SK-N-SH (cell line): ENCODE measurements at regions not wholly inside any gene's neighbourhood (a gene's known extent, or its start where the extent isn't known, plus 50 kb on each side); places are given as distances from the start of the nearest gene placed in this dataset.

ENCODE experiments used
- CTCF ChIA-PET: fragments of 300-600, 350-600 bp; formaldehyde crosslinking; extraction: SDS; loops from one replicate; lab custom pipeline; 2021; lab: Yijun Ruan, JAX
- POLR2A ChIA-PET: fragments of 350-600 bp; sonication (Branson Sonifier 250); formaldehyde crosslinking; extraction: SDS; loops from one replicate; lab custom pipeline; 2020; ENCODE audit warnings: antibody characterized with exemption, inconsistent platforms; lab: Yijun Ruan, JAX
- DNase-seq: peaks from one replicate; pipeline ENCODE4 v3.0.0; 2012
- H2AFZ ChIP-seq: fragments of 200-600 bp; sonication (generic); 2 replicates; pipeline ENCODE4 v1.8.1; 2016; ENCODE audit warnings: antibody characterized with exemption, mild to moderate bottlenecking, low read depth
- H3F3A ChIP-seq: fragments of 200-600 bp; sonication (generic); replicated peaks from 2 replicates; pipeline ENCODE3; 2016; ENCODE audit warnings: antibody characterized with exemption, mild to moderate bottlenecking; ENCODE audit not compliant: insufficient read depth
- H3K27ac ChIP-seq, 2 experiments: fragments of 200-500 bp in 1 of 2; fragments of 200-600 bp in 1 of 2; sonication (Bioruptor generic) in 1 of 2; sonication (generic), shearing (Covaris generic) in 1 of 2; 2 replicates each; pipeline versions ENCODE4 v1.5.1 to v1.6.1; 2014 to 2016; ENCODE audit warnings: low read depth in 2 of 2, inconsistent platforms in 1 of 2, low read length in 1 of 2, mild to moderate bottlenecking in 1 of 2, mixed read lengths in 1 of 2
- H3K27me3 ChIP-seq: fragments of 200-600 bp; sonication (generic), shearing (Covaris generic); 2 replicates; pipeline ENCODE4 v1.6.1; 2016; ENCODE audit warnings: mixed run types; ENCODE audit not compliant: insufficient read depth
- H3K36me3 ChIP-seq, 2 experiments: fragments of 200-500 bp in 1 of 2; fragments of 200-600 bp in 1 of 2; sonication (Bioruptor generic) in 1 of 2; sonication (generic) in 1 of 2; replicated peaks in 1 of 2; 2 replicates each; pipeline versions ENCODE3 to v1.5.1; 2014 to 2016; ENCODE audit warnings: low read length in 1 of 2, mild to moderate bottlenecking in 1 of 2; ENCODE audit not compliant: insufficient read depth in 2 of 2, control insufficient read depth in 1 of 2
- H3K4me1 ChIP-seq, 2 experiments: fragments of 200-500 bp in 1 of 2; fragments of 200-600 bp in 1 of 2; sonication (Bioruptor generic) in 1 of 2; sonication (generic), shearing (Covaris generic) in 1 of 2; 2 replicates each; pipeline versions ENCODE4 v1.5.1 to v1.6.1; 2014 to 2016; ENCODE audit warnings: low read depth in 1 of 2, low read length in 1 of 2, mixed run types in 1 of 2; ENCODE audit not compliant: insufficient read depth in 2 of 2, control insufficient read depth in 1 of 2
- H3K4me2 ChIP-seq: fragments of 200-600 bp; sonication (generic), shearing (Covaris generic); 2 replicates; pipeline ENCODE4 v1.6.1; 2017; ENCODE audit warnings: mixed run types
- H3K4me3 ChIP-seq, 2 experiments: fragments of 200-500 bp in 1 of 2; fragments of 200-600 bp in 1 of 2; sonication (Bioruptor generic) in 1 of 2; sonication (generic), shearing (Covaris generic) in 1 of 2; 2 replicates each; pipeline versions ENCODE4 v1.5.1 to v1.8.1; 2014 to 2016; ENCODE audit warnings: low read depth in 2 of 2, inconsistent platforms in 1 of 2, low read length in 1 of 2, mild to moderate bottlenecking in 1 of 2, mixed read lengths in 1 of 2, moderate library complexity in 1 of 2
- H3K79me2 ChIP-seq: fragments of 200-600 bp; sonication (generic); 2 replicates; pipeline ENCODE4 v1.8.1; 2017; ENCODE audit warnings: mild to moderate bottlenecking; ENCODE audit not compliant: insufficient read depth
- H3K9ac ChIP-seq: fragments of 200-600 bp; sonication (generic); 2 replicates; pipeline ENCODE4 v1.6.1; 2017; ENCODE audit warnings: mixed run types
- H3K9me2 ChIP-seq: fragments of 200-600 bp; sonication (generic); 2 replicates; pipeline ENCODE4 v1.6.1; 2017; ENCODE audit warnings: mixed run types
- H3K9me3 ChIP-seq: fragments of 200-600 bp; sonication (generic); 2 replicates; pipeline ENCODE4 v1.6.1; 2017; ENCODE audit warnings: mixed run types, mild to moderate bottlenecking, moderate library complexity
- H4K20me1 ChIP-seq: fragments of 200-600 bp; sonication (generic); 2 replicates; pipeline ENCODE4 v1.6.1; 2017; ENCODE audit warnings: mild to moderate bottlenecking, mixed run types; ENCODE audit not compliant: insufficient read depth
- CHD2 ChIP-seq: fragments of 150-350 bp; IDR thresholded peaks from 2 replicates; pipeline ENCODE4 v1.6.1; 2018; ENCODE audit warnings: low read length; ENCODE audit not compliant: partially characterized antibody
- EP300 ChIP-seq, 2 experiments: IDR thresholded peaks; 2 replicates each; pipeline versions ENCODE4 v1.4.0 to v1.6.1; 2012; ENCODE audit warnings: borderline replicate concordance in 1 of 2, low read depth in 1 of 2, low read length in 1 of 2
- EZH2phosphoT487 ChIP-seq: fragments of 200-600 bp; sonication (generic); IDR thresholded peaks from 2 replicates; pipeline ENCODE4 v1.6.1; 2017; ENCODE audit warnings: low read depth, mixed run types, mild to moderate bottlenecking, antibody characterized with exemption, moderate library complexity, borderline replicate concordance
- FOXJ3 ChIP-seq: sonication (generic); formaldehyde crosslinking; IDR thresholded peaks from 2 replicates; pipeline ENCODE4 v1.5.1; 2020; ENCODE audit warnings: mild to moderate bottlenecking, missing genetic modification reagents
- GABPA ChIP-seq: IDR thresholded peaks from 2 replicates; pipeline ENCODE4 v1.4.0; 2012; ENCODE audit warnings: low read depth, mild to moderate bottlenecking
- GATA2 ChIP-seq: sonication (generic); formaldehyde crosslinking; IDR thresholded peaks from 2 replicates; pipeline ENCODE4 v1.5.0; 2020; ENCODE audit warnings: mild to moderate bottlenecking, missing genetic modification reagents
- IRF3 ChIP-seq: fragments of 150-350 bp; IDR thresholded peaks from 2 replicates; pipeline ENCODE4 v1.6.1; 2016; ENCODE audit warnings: mild to moderate bottlenecking, low read depth, low read length
- JUND ChIP-seq: IDR thresholded peaks from 2 replicates; pipeline ENCODE4 v1.4.0; 2012
- MAX ChIP-seq: IDR thresholded peaks from 2 replicates; pipeline ENCODE4 v1.4.0; 2012; ENCODE audit warnings: low read depth
- MEF2A ChIP-seq: IDR thresholded peaks from 2 replicates; pipeline ENCODE4 v1.4.0; 2012; ENCODE audit warnings: low read depth, borderline replicate concordance
- MXI1 ChIP-seq: IDR thresholded peaks from 2 replicates; pipeline ENCODE4 v1.6.1; 2012; ENCODE audit warnings: mild to moderate bottlenecking, low read depth, low read length, improper control_type of control experiment
- NFIC ChIP-seq: IDR thresholded peaks from 2 replicates; pipeline ENCODE4 v1.4.0; 2012; ENCODE audit warnings: borderline replicate concordance
- POLR2AphosphoS5 ChIP-seq: IDR thresholded peaks from 2 replicates; pipeline ENCODE4 v1.6.1; 2012; ENCODE audit warnings: low read depth, low read length
- RCOR1 ChIP-seq: fragments of 150-350 bp; IDR thresholded peaks from 2 replicates; pipeline ENCODE4 v1.6.1; 2017; ENCODE audit warnings: antibody characterized with exemption, low read length
- RFX5 ChIP-seq: IDR thresholded peaks from 2 replicates; pipeline ENCODE4 v1.6.1; 2012; ENCODE audit warnings: mild to moderate bottlenecking, improper control_type of control experiment, low read length
- SIN3A ChIP-seq: IDR thresholded peaks from 2 replicates; pipeline ENCODE4 v1.6.1; 2012; ENCODE audit warnings: low read depth, mild to moderate bottlenecking, low read length, moderate library complexity, borderline replicate concordance
- TCF12 ChIP-seq: IDR thresholded peaks from 2 replicates; pipeline ENCODE4 v1.4.0; 2012
- TEAD4 ChIP-seq: IDR thresholded peaks from 2 replicates; pipeline ENCODE4 v1.4.0; 2012; ENCODE audit warnings: mild to moderate bottlenecking, borderline replicate concordance; ENCODE audit not compliant: insufficient read depth
- USF1 ChIP-seq: IDR thresholded peaks from 2 replicates; pipeline ENCODE4 v1.4.0; 2012; ENCODE audit warnings: low read depth, borderline replicate concordance
- YY1 ChIP-seq: IDR thresholded peaks from 2 replicates; pipeline ENCODE4 v1.4.0; 2012; ENCODE audit warnings: low read depth, mild to moderate bottlenecking
- WGBS: methylation state at CpG from one replicate; pipeline ENCODE4 v1.1.6; 2017; ENCODE audit warnings: low lambda C conversion rate; 5-methylcytosine and 5-hydroxymethylcytosine counted together

GRCh38 chr18:70558371-70558770, 269.5 kb downstream of the SOCS6 start:
- no peak overlapping the region for H3K4me3 ChIP-seq
- no peak overlapping the region for H3K9ac ChIP-seq
- WGBS, result 36% methylated on average over 1 of the region's 1 CpG
- H2AFZ ChIP-seq, result no peak overlapping the region
- no peaks in the 10 kb centered on the region for H4K20me1 ChIP-seq
- POLR2A ChIA-PET, result no interaction called here
- no peak for TF ChIP-seq GATA2 (CRISPR knock-in tag)
- no peak for TF ChIP-seq JUND
- TF ChIP-seq NFIC, result no peak
- TF ChIP-seq TEAD4, result no peak
- no peak for TF ChIP-seq EP300 (IDR thresholded peaks at IDR 0.05; ENCODE audit: borderline replicate concordance in 1 of 2, low read depth in 1 of 2, low read length in 1 of 2)
- no peak for TF ChIP-seq USF1
- TF ChIP-seq EZH2phosphoT487, result no peak
- TF ChIP-seq TCF12, result no peak
- TF ChIP-seq RFX5, result no peak
- no peak for TF ChIP-seq IRF3
- TF ChIP-seq SIN3A, result no peak
- TF ChIP-seq MEF2A, result no peak
- TF ChIP-seq YY1, result no peak
- TF ChIP-seq RCOR1, result no peak
- no peak for TF ChIP-seq MXI1
- TF ChIP-seq FOXJ3 (CRISPR knock-in tag), result no peak
- no peak for TF ChIP-seq CHD2
- no peak for TF ChIP-seq GABPA
- no peak for TF ChIP-seq POLR2AphosphoS5
- TF ChIP-seq MAX, result no peak
- CTCF ChIA-PET, result no interaction called here
- DNase-seq, result no peak
- H3K79me2 ChIP-seq, result no peaks in the 10 kb centered on the region
- no peaks in the 10 kb centered on the region for H3K27me3 ChIP-seq
- H3K36me3 ChIP-seq, result no peaks in the 10 kb centered on the region
- no peaks in the 10 kb centered on the region for H3F3A ChIP-seq
- H3K27ac ChIP-seq, result no peak overlapping the region
- no peak overlapping the region for H3K4me2 ChIP-seq
- H3K9me2 ChIP-seq, result no peaks in the 10 kb centered on the region
- H3K9me3 ChIP-seq, result no peaks in the 10 kb centered on the region
- H3K4me1 ChIP-seq, result no peaks in the 10 kb centered on the region; a peak in 3 of 4 replicates
